ENCODE measurements at regions not wholly inside any gene's neighbourhood (a gene's known extent, or its start where the extent isn't known, plus 50 kb on each side); places are given as distances from the start of the nearest gene placed in this dataset.

DNA sequence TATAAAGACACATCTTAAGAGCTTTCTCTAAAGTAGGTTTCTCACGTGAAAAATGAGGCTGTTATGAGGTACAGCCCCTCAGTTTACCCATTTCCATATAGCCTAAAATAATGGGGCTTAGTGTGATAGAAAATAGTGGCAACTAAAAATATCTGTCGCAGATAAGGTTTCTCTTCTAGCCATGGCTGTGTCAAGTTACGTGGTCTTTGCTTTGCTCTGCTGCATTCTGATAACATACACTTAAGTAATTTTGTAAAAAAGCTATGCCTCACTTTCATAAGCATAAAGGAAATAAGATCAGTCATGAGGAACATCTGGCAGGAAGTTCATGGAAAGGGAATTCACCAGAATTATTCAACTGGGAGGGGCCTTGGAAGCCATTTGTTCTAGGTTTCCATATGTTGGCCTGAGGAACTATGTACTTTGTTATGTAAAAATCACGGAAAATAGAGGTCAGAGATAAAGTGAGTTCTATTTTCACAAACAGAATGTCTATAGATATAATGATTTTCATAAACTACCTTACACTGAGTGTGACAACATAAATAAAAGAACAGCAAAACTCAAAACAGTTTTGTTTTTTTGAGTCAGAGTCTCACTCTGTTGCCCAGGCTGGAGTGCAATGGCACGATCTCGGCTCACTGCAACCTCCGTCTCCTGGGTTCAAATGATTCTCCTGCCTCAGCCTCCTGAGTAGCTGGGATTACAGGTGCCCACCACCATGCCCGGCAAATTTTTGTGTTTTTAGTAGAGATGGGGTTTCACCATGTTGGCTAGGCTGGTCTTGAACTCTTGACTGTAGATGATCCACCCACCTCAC is 195.6 kb upstream of the KRR1 start:
- H3K4me1 ChIP-seq (ENCODE audit: control insufficient read depth in 5 of 5, insufficient read depth in 5 of 5, low read length in 5 of 5) = peaks cover 0 to 19% (median 7%) of the 10 kb centered on the region in 5 donors

DNA sequence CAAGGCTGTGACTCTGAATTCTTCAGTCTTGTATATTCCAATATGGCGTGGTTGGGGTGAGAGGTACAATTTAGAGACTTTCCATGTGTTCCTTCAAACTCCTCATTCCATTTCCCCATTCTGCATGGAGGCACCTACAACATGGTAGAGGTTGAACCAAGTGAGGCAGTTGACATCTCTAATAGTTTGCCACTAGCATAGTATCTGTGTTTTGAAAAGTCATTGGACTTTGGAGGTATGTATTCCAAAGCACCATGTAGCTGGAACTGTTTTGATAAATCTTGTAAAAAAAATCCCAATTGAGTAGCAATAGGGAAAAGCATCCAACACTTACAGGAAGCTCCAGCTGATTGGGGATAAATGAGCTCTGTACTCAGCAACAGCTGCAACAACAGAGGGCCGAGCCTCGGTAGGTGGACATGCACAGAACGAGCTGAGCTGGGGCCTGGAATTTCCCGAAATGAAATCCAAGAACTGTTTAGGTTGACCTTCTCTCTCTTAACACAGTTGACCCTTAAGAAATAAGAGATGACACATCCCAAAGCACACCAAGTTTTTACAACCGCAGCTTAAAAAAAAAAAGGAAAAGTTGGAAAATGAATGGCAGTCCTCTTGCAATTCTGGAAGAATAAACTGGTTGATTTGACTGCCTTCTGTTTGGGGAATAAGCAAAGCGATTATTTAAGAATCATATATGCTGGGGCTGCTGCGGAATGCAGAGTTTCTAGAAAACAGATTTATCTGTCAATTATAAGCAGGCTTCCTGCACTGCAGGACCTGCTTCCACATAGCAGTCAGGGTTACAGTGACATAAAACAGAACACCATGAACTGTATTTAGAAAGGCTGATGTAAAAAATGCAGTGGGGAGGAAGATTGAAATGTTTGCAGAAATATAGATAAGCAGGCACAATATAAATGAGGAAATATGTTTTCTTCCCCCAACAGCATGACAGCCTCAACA is 194.6 kb upstream of the KRR1 start:
- no peaks in the 10 kb centered on the region for H3K9me3 ChIP-seq (ENCODE audit: control insufficient read depth in 5 of 5, low read length in 5 of 5)
- H3K36me3 ChIP-seq (ENCODE audit: control insufficient read depth in 5 of 5, insufficient read depth in 5 of 5, low read length in 5 of 5) = no peaks in the 10 kb centered on the region
- H3K9ac ChIP-seq (ENCODE audit: low read length in 5 of 5) = no peak overlapping the region
- H3K27ac ChIP-seq (ENCODE audit: low read depth, low read length) = peak overlapping the region; percentile 19
- no peak overlapping the region for H3K4me3 ChIP-seq (ENCODE audit: low read depth in 1 of 5, low read length in 5 of 5)
- peaks cover 0 to 19% (median 7%) of the 10 kb centered on the region in 5 donors for H3K4me1 ChIP-seq (ENCODE audit: control insufficient read depth in 5 of 5, insufficient read depth in 5 of 5, low read length in 5 of 5)
- no peaks in the 10 kb centered on the region for H3K27me3 ChIP-seq (ENCODE audit: control insufficient read depth in 5 of 5, insufficient read depth in 4 of 5, low read length in 5 of 5)

More for the DNA sequence above, 195.6 kb upstream of the KRR1 start:
- H3K9me3 ChIP-seq (ENCODE audit: control insufficient read depth in 5 of 5, low read length in 5 of 5) = no peaks in the 10 kb centered on the region
- no peaks in the 10 kb centered on the region for H3K27me3 ChIP-seq (ENCODE audit: control insufficient read depth in 5 of 5, insufficient read depth in 4 of 5, low read length in 5 of 5)
- no peak overlapping the region for H3K9ac ChIP-seq (ENCODE audit: low read length in 5 of 5)
- no peak overlapping the region for H3K4me3 ChIP-seq (ENCODE audit: low read depth in 1 of 5, low read length in 5 of 5)
- no peaks in the 10 kb centered on the region for H3K36me3 ChIP-seq (ENCODE audit: control insufficient read depth in 5 of 5, insufficient read depth in 5 of 5, low read length in 5 of 5)
- peak overlapping the region; percentile 19 for H3K27ac ChIP-seq (ENCODE audit: low read depth, low read length)

DNA sequence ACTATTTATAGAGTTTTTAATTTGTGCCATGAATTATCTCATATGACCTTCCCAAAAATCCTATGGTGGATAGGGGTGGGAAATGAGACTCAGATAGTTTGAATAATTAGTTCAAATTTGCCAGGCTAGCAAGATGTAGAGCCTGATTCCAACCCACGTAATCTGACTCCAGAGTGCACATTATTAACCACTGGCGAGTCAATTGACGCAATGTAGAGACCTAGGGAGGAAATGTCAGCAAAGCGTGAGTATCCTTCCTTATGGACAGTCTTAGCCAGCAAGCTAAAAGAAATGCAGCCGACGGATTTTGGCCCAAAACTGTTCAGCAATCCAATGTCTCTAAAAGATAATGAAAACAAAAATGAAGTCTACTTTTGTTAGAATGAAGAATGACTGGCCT is 193.3 kb upstream of the KRR1 start:
- Histone ChIP-seq H3K4me1 (ENCODE audit: control insufficient read depth in 5 of 5, insufficient read depth in 5 of 5, low read length in 5 of 5) (peaks cover 0 to 19% (median 7%) of the 10 kb centered on the region in 5 donors), H3K27me3 (ENCODE audit: control insufficient read depth in 5 of 5, insufficient read depth in 4 of 5, low read length in 5 of 5) (no peaks in the 10 kb centered on the region), H3K9ac (ENCODE audit: low read length in 5 of 5) (no peak overlapping the region), H3K9me3 (ENCODE audit: control insufficient read depth in 5 of 5, low read length in 5 of 5) (no peaks in the 10 kb centered on the region), H3K36me3 (ENCODE audit: control insufficient read depth in 5 of 5, insufficient read depth in 5 of 5, low read length in 5 of 5) (no peaks in the 10 kb centered on the region), H3K27ac (ENCODE audit: low read depth, low read length) (no peak overlapping the region), H3K4me3 (ENCODE audit: low read depth in 1 of 5, low read length in 5 of 5) (no peak overlapping the region)

DNA sequence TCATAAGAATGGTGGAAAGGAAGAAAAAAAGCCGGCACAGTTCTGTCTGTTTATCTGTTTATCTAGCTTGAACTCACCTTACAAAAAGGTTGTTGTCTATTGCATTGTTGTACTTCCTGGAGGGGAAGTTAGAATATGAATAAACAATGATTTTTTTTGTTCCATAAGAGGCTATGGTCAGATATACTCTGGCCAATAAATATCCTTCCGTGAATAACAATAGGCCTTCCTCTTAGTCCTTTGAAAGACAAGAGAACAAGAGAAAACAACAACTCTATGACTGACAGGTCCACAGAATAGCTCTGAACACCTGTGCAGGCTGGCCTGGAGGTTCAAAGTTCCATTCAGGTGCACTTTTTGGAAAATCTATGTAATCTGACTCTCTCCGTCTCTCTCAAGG is 192.8 kb upstream of the KRR1 start:
- no peaks in the 10 kb centered on the region for H3K9me3 ChIP-seq (ENCODE audit: control insufficient read depth in 5 of 5, low read length in 5 of 5)
- no peak overlapping the region for H3K27ac ChIP-seq (ENCODE audit: low read depth, low read length)
- peaks cover 0 to 19% (median 7%) of the 10 kb centered on the region in 5 donors for H3K4me1 ChIP-seq (ENCODE audit: control insufficient read depth in 5 of 5, insufficient read depth in 5 of 5, low read length in 5 of 5)
- no peaks in the 10 kb centered on the region for H3K36me3 ChIP-seq (ENCODE audit: control insufficient read depth in 5 of 5, insufficient read depth in 5 of 5, low read length in 5 of 5)
- H3K9ac ChIP-seq (ENCODE audit: low read length in 5 of 5) = no peak overlapping the region
- no peaks in the 10 kb centered on the region for H3K27me3 ChIP-seq (ENCODE audit: control insufficient read depth in 5 of 5, insufficient read depth in 4 of 5, low read length in 5 of 5)
- H3K4me3 ChIP-seq (ENCODE audit: low read depth in 1 of 5, low read length in 5 of 5) = no peak overlapping the region

DNA sequence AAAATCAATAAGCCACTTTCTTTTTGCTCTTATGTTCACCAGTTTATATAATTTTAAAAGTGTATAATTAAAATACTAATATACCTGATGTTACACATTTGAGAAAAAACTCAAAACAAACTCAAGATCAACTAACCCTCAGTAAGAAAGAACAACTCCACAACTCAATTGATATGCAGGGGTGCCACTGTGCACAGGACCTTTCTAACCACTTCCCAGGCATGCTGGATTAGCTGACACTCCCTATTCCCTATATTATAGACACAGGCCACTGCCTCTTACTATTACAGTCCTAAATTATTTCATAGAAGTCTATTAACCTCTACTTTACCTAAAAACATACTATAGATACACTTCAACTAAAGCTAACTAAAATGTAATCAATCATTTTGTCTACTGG is 191.7 kb upstream of the KRR1 start:
- H3K4me3 ChIP-seq (ENCODE audit: low read depth in 1 of 5, low read length in 5 of 5) = no peak overlapping the region
- H3K9me3 ChIP-seq (ENCODE audit: control insufficient read depth in 5 of 5, low read length in 5 of 5) = no peaks in the 10 kb centered on the region
- H3K27me3 ChIP-seq (ENCODE audit: control insufficient read depth in 5 of 5, insufficient read depth in 4 of 5, low read length in 5 of 5) = no peaks in the 10 kb centered on the region
- no peak overlapping the region for H3K9ac ChIP-seq (ENCODE audit: low read length in 5 of 5)
- H3K27ac ChIP-seq (ENCODE audit: low read depth, low read length) = no peak overlapping the region
- H3K4me1 ChIP-seq (ENCODE audit: control insufficient read depth in 5 of 5, insufficient read depth in 5 of 5, low read length in 5 of 5) = peaks cover 0 to 19% (median 7%) of the 10 kb centered on the region in 5 donors
- no peaks in the 10 kb centered on the region for H3K36me3 ChIP-seq (ENCODE audit: control insufficient read depth in 5 of 5, insufficient read depth in 5 of 5, low read length in 5 of 5)

DNA sequence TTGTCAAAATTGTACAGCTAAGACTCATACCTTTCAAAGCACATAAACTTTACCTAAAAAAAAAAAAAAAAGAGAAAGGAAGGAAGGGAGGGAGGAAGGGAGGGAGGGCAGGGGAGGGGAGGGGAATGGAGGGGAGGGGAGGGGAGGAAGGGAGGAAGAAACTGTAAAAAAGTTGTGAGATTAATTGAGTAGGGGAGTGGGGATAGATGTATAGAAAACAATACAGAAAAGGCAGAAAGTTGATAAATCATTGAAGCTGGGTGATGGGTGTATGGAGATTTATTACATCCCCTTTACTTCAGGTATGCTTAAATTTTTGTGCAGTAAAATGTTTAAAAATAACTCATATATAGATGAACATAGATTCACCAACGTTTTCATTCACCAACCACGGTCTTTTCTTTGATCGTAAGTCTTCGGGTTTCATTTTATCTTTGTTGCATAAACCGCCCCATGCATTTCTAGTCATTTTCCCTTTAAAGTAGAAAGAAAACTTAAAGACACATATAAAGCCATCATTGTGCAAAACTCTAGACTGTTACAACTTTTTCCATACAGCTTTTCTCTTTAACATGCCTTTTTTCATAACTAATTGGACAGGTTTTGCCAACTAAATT is 191.2 kb upstream of the KRR1 start:
- no peaks in the 10 kb centered on the region for H3K9me3 ChIP-seq (ENCODE audit: control insufficient read depth in 5 of 5, low read length in 5 of 5)
- no peak overlapping the region for H3K27ac ChIP-seq (ENCODE audit: low read depth, low read length)
- H3K4me3 ChIP-seq (ENCODE audit: low read depth in 1 of 5, low read length in 5 of 5) = no peak overlapping the region
- H3K4me1 ChIP-seq (ENCODE audit: control insufficient read depth in 5 of 5, insufficient read depth in 5 of 5, low read length in 5 of 5) = peaks cover 0 to 19% (median 7%) of the 10 kb centered on the region in 5 donors
- no peaks in the 10 kb centered on the region for H3K36me3 ChIP-seq (ENCODE audit: control insufficient read depth in 5 of 5, insufficient read depth in 5 of 5, low read length in 5 of 5)
- H3K27me3 ChIP-seq (ENCODE audit: control insufficient read depth in 5 of 5, insufficient read depth in 4 of 5, low read length in 5 of 5) = no peaks in the 10 kb centered on the region
- H3K9ac ChIP-seq (ENCODE audit: low read length in 5 of 5) = no peak overlapping the region

DNA sequence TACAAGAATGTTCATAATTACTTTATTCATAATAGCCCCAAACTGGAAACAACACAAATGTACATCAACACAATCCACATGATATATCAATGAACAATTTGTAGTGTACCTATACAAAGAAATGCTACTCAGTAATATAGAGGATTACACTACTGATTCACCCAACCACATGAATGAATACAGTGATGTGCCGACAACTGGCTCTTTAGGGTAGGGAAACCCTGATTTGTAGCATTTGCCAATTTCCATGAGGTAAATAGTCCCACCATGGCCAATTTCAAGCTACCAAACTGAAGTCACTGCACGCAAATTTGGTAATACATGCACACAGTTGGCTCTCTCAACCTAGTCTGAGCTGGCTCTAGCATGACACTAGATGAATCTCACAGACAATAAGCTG is 190.4 kb upstream of the KRR1 start:
- H3K4me1 ChIP-seq (ENCODE audit: control insufficient read depth in 5 of 5, insufficient read depth in 5 of 5, low read length in 5 of 5) = peaks cover 0 to 16% (median 7%) of the 10 kb centered on the region in 5 donors
- no peak overlapping the region for H3K4me3 ChIP-seq (ENCODE audit: low read depth in 1 of 5, low read length in 5 of 5)
- no peaks in the 10 kb centered on the region for H3K36me3 ChIP-seq (ENCODE audit: control insufficient read depth in 5 of 5, insufficient read depth in 5 of 5, low read length in 5 of 5)
- no peak overlapping the region for H3K27ac ChIP-seq (ENCODE audit: low read depth, low read length)
- no peaks in the 10 kb centered on the region for H3K9me3 ChIP-seq (ENCODE audit: control insufficient read depth in 5 of 5, low read length in 5 of 5)
- H3K27me3 ChIP-seq (ENCODE audit: control insufficient read depth in 5 of 5, insufficient read depth in 4 of 5, low read length in 5 of 5) = no peaks in the 10 kb centered on the region
- H3K9ac ChIP-seq (ENCODE audit: low read length in 5 of 5) = no peak overlapping the region

DNA sequence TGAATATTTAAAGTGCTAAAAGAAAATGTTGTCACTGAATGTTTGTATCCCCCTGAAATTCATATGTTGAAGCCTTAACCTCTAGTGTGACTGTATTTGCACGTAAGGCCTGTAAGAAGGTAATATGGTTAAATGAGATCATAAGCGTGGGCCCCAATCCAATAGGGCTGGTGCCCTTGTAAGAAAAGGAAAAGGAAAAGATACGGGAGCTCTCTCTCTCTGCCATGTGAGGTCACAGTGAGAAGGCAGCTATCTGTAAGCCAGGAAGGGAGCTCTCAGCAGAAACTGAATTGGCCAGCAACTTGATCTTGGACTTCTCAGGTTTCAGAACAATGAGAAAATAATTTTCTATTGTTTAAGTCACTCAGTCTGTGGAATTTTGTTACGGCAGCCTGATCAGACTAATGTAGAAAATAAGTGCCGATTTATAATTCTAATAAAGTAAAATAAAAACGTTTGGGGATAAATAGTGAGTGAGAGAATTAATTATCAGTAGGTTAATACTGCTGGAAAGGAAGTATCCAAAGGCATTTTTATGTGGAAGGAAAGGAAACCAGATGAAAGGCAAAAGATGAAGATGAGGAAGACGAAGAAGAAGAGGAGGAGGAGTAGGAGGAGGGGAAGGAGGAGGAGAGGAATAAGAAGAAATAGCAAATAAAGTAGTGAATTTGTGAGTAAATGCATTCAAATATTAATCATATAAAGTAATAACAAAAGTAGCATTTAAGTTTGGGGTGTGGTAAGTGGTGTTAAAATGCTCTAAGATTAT is 188.5 kb upstream of the KRR1 start:
- H3K27ac ChIP-seq (ENCODE audit: low read depth, low read length) = no peak overlapping the region
- H3K36me3 ChIP-seq (ENCODE audit: control insufficient read depth in 5 of 5, insufficient read depth in 5 of 5, low read length in 5 of 5) = no peaks in the 10 kb centered on the region
- peaks cover 0 to 4% (median 0%) of the 10 kb centered on the region in 5 donors for H3K4me1 ChIP-seq (ENCODE audit: control insufficient read depth in 5 of 5, insufficient read depth in 5 of 5, low read length in 5 of 5)
- no peaks in the 10 kb centered on the region for H3K9me3 ChIP-seq (ENCODE audit: control insufficient read depth in 5 of 5, low read length in 5 of 5)
- no peak overlapping the region for H3K9ac ChIP-seq (ENCODE audit: low read length in 5 of 5)
- no peak overlapping the region for H3K4me3 ChIP-seq (ENCODE audit: low read depth in 1 of 5, low read length in 5 of 5)
- no peaks in the 10 kb centered on the region for H3K27me3 ChIP-seq (ENCODE audit: control insufficient read depth in 5 of 5, insufficient read depth in 4 of 5, low read length in 5 of 5)

DNA sequence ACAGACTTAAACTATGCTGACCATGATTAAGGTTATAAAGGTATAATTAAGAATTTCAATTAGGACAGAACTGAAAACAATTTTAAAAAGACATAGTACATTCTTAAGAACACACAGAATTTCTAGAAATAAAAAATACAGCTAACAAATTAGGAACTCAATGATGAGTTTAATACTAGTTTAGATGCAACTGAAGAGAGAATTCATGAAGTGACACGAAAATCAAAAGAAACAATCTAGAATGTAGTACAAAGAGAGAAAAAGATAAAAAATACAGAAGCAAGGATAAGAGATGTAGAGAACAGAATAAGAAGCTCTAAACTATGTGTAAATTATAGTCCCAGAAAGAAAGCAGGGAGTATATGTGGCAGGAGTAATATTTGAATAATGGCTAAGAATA is 187.8 kb upstream of the KRR1 start:
- H3K4me3 ChIP-seq (ENCODE audit: low read depth in 1 of 5, low read length in 5 of 5) = no peak overlapping the region
- peaks cover 0 to 1% (median 0%) of the 10 kb centered on the region in 5 donors for H3K4me1 ChIP-seq (ENCODE audit: control insufficient read depth in 5 of 5, insufficient read depth in 5 of 5, low read length in 5 of 5)
- no peak overlapping the region for H3K9ac ChIP-seq (ENCODE audit: low read length in 5 of 5)
- H3K27ac ChIP-seq (ENCODE audit: low read depth, low read length) = no peak overlapping the region
- no peaks in the 10 kb centered on the region for H3K27me3 ChIP-seq (ENCODE audit: control insufficient read depth in 5 of 5, insufficient read depth in 4 of 5, low read length in 5 of 5)
- H3K36me3 ChIP-seq (ENCODE audit: control insufficient read depth in 5 of 5, insufficient read depth in 5 of 5, low read length in 5 of 5) = no peaks in the 10 kb centered on the region
- no peaks in the 10 kb centered on the region for H3K9me3 ChIP-seq (ENCODE audit: control insufficient read depth in 5 of 5, low read length in 5 of 5)

Data from subcutaneous abdominal adipose tissue (tissue), 5 donors.